GM19238 (cell line): ENCODE measurements at regions not wholly inside any gene's neighbourhood (a gene's known extent, or its start where the extent isn't known, plus 50 kb on each side); places are given as distances from the start of the nearest gene placed in this dataset.
"Not testable (repeated sequence)": the region's sequence is repeated elsewhere in the genome, so short reads cannot be mapped to it uniquely, and the experiment has no call there.

ENCODE experiments used
- DNase-seq: peaks from one replicate; pipeline ENCODE4 v3.0.0; 2011; ENCODE audit warnings: low spot score; ENCODE audit not compliant: insufficient read length

DNA sequence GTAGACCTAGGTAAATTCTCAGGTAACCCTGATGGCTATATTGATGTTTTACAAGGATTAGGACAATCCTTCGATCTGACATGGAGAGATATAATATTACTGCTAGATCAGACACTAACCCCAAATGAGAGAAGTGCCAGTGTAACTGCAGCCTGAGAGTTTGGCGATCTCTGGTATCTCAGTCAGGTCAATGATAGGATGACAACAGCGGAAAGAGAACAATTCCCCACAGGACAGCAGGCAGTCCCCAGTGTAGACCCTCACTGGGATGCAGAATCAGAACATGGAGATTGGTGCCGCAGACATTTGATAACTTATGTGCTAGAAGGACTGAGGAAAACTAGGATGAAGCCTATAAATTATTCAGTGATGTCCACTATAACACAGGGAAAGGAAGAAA is 228.4 kb upstream of the CWC22 start:
- DNase-seq, result not testable (repeated sequence)

DNA sequence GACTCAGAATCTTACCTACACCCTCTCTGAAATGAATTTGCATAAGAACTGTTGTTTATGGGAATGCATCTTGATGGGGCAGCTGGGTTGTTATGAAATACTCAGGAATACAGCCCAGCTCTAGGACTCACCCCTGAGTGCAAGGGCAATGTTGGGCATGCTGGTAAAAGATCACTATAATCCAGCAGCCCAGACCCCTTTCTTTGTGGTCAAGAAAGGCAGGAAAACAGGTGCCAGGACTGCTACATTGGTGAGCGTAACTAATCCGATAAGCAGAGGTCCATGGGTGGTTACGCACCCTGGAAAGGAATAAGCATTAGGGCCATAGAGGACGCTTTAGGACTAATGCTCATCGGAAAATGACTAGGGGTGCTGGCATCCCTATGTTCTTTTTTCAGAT is 227.9 kb upstream of the CWC22 start:
- not testable (repeated sequence) for DNase-seq

DNA sequence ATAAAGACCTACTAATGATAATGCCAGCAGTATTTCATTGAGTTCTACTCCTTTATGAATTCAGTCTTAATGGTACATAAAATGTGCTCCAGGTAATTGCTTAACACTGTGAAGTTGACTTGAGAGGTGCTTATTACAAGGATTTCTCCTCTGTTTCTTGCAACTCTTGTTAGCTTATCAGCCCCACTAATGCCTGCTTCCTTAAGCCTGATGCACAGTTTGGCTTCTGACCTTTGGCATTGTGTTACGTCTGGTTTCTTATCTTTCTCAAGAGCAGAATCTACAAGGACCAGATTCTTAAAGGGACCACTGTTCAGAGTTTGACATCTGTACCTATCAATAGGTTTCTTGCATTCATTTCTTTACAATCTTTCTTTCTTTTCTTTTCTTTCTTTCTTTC is 223.9 kb upstream of the CWC22 start:
- DNase-seq, result no peak

DNA sequence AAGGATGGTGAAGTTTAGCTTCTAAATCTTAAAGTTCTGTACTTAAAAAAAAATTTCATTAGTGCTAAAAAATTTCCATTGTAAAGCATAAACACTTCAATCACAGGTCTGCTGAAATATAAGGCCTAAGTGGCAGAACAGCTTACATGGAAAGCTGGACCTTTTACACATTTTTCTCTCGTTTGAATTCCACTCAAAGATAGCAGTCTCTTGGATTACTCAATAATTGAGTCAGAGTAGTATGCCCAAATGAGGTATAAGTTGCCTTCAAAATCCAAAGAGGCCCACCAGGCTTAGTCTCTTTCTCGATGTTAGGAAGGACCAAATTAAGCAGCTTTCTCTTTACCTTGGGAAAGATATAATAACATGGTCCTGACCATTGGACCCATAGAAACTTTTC is 220.4 kb upstream of the CWC22 start:
- no peak for DNase-seq

DNA sequence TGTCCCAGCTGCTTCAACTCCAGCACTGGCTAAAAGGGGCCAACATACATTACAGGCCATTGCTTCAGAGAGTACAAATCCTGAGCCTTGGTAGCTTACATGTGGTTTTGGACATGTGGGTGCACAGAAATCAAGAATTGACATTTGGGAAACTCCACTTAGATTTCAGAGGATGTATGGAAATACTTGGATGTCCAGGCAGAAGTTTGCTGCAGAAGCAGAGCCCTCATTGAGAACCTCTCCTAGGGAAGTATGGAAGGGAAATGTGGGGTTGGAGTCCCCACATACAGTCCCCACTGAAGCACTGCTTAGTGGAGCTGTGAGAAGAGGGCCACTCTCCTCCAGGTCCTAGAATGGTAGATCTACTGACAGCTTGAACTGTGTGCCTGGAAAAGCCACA is 218.0 kb upstream of the CWC22 start:
- DNase-seq, result no peak

DNA sequence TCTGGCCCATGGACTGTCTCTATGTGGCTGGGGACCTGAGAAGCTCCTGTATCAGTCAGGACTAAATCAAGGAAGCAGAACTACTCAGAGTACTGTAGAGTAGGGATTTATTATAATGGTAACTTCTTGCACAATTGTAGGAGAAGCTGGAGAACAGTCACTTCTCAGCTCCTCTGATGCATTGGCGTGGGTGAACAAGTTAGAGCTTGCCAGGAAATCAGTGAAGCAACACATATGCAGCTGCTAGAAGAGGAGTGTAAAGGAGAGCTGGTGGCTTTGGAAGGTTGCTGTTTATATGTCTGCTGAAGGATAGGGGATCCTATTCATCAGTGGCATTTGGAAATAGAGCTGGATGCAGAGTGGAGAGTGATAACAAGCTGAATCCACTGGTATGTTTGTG is 215.5 kb upstream of the CWC22 start:
- DNase-seq, result no peak

DNA sequence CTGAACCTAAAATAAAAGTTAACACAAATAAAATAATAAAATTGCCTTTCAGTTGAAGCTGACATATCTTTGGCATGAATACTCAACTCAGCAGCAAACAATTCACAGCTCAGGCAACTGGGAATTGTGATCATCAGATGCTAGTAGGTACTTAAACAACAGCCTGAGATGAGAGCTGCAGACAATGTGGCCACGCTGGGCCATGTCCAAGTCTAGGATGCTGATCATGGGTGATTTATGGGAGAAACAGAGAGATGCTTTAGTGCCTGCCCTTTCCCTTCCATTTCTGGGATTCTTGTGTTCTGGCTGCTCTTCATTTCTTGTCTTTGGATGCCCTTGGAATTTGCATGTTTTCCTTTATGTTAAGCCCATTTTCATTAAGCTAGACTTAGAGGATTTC is 212.4 kb upstream of the CWC22 start:
- no peak for DNase-seq

DNA sequence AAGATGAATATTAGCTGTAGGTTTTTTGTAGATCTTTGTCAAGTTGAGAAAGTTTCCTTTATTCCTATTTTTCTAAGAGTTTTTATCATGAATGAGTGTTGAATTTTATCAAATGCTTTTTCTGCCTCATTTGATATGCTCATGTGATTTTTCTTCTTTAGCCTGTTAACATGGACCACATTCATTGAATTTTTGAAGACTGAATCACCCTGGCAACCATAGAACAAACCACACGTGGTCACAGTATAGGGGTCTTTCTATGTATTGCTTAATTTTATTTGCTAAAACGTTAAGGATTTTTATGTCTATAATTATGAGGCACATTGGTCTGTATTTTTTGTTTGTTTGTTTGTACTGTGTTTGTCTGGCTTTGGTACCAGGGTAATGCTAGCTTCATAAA is 201.7 kb upstream of the CWC22 start:
- no peak for DNase-seq

DNA sequence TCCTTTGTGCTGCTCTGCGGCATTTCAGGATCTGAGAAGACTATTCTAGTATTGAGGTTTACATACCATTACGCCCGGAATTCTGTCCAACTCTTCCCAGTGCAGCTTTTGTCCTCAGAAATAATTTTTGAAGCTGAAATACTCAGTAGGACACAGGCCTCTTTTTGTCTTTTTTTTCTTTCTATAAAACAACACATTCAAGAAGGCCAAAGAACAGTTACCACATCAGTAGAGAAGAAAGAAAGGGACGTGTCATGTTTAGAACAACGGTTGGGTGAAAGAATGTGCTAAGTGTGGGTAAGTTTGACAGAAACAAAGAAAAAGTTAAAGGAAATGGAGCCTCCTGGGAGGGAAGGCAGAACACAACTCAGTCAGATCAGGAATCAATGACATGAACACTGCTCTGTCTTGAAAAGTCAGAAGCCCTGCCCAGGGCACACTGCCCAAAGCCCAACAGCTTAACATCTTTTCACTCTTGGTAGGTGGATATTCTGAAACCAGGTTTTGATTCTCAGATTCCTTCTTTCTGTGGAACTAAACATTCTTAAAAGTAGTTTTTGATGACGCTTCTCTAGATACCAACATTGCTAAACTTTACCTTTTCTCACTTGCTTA is 198.6 kb upstream of the CWC22 start:
- DNase-seq, result no peak

DNA sequence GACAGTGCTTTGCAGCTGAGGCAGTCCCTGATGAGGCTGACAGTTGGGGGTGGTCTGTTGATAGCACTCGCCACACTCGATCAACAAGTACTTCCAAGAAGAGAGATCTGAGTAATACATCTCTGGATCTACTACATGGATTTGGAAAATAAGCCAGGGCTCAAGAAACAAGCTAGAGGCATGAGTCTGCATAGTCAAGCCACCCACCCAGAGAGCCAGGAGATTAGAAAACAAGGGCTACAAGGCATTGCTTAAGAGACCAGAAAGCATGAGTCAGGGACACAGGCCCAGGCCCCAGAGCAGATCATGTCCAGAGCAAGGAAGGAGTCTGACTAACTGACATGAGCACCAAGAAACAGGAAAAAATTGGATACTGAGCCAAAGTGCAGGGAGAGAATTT is 196.9 kb upstream of the CWC22 start:
- DNase-seq, result no peak

DNA sequence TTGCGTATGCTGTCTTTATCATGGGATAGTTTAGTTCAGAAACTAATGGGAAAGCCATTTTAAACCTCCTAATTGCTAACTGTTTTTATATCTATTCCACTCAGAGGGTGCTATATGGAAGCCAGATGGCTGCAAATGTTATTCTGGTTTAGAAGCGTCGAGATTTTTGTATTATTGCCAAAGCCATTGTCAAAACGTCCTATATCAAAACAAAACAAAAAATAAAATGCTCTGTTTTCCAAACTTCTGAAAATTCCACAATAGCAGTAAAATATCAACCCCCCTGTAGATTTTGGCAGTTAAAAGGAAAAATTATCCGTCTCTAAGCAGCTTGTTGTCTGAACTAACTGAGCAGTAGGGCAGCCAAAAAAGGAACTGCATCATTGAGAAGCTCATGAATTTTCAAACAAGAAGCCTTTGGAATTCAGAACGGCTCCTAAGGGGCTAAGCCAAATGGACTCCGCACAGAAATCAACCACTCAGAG is 195.4 kb upstream of the CWC22 start:
- no peak for DNase-seq

DNA sequence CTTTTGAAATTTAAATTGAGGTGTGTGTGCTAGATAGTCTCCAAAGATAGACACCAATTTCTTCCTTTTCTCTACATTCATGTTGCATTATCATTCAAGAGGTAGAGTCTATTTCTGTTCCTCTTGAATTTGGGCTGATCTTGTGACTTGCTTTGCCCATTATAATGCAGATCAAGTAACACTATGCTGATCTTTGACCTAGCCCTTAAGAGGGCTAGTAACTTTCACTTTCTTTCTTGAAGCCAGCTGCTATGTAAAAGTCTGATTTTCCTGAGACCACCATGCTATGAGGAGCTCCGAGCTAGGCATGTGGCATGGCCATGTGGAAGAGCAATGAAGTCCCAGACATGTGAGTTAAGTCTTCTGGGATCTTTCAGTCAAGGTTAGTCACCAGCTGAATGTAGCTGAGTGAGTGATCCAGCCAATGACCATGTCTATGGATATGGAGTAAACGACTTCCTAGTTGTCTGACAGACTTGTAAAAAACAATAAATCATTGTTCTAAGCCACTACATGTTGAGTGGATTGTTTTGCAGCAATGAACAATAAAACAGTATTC is 189.4 kb upstream of the CWC22 start:
- DNase-seq, result no peak

DNA sequence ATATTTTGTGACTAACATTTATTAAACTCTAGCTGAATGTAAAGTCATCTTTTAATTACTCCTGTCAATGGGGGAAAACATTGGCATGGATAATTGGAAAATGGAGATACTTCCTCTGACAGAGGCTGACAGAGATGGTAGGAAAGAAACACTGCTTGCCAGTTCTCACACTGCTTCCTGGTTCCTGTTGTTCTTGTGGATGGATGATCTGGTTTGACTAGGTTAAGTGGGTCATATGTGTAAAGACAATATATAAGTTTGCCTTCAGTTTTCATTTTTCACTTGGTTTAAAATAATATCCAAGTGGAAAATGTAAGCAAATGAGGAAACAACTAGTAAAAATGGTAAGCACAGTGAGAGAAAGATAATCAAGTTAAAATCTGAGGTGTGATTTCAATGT is 188.8 kb upstream of the CWC22 start:
- no peak for DNase-seq

DNA sequence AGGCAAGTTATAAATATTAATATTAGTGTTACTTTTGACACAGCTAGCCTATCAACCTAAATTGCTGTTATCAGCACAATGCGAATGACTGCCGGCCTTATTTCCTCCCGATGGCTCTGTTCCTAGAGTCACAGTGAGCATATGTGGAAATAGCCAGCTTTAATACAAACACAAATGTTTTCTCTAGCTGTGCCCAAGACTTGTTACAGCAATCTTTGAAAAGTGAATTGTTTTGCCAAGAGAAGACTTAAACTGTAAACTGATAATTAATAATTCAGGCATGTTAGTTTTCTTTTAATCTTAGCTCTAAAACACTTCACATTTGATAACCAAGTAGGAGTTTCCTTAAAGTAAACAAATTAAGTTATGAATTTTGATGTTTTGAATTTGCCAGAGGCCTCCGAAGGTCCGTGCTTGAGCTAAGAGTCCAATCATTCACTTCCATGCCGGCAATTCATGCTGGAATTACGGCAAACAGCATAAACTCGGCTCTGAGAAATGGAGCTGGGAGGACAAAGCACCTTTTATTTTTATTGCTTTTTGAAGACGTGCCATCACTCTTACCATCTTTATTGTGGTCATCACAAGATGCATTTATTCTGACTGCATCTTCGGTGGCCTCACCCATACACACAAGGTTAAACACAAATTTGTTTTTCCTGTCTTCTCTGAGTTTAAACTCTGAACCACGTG is 184.5 kb upstream of the CWC22 start:
- no peak for DNase-seq

DNA sequence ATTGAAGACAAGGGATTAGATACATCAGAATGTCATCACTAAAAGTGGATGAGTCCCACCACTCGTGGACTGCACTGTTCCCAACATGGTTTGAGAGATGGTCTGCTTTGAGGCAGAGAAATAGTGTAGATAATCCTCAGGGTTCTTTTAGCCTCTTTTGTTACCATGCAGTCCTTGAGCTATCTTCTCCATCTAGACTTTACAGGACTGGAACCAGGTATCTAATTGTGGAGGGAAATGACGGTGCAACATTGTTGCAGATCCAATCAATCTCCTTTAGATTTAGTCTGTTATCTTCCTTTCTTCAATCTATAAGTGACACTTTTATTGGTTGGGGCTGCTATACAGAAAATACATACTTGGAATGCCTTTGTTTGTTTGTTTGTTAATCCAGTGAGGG is 183.8 kb upstream of the CWC22 start:
- no peak for DNase-seq

DNA sequence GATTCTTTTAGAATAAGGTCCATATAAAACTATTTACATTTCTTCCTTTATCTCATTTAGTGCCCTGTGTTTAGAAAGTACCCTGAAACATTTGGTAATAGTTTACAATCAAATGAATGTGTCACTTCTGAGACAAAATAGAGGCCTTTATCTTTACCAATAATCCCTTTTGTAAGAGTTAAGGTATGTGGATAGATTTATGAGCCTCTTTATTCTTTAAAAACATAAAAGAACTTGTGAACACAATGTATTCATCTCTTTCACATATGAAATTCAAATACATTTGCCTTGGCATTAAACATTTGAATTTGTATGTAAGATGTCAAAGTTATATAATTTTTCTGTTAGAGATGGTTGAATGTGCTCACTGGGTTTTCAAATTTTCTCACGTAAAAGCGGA is 180.5 kb upstream of the CWC22 start:
- no peak for DNase-seq

DNA sequence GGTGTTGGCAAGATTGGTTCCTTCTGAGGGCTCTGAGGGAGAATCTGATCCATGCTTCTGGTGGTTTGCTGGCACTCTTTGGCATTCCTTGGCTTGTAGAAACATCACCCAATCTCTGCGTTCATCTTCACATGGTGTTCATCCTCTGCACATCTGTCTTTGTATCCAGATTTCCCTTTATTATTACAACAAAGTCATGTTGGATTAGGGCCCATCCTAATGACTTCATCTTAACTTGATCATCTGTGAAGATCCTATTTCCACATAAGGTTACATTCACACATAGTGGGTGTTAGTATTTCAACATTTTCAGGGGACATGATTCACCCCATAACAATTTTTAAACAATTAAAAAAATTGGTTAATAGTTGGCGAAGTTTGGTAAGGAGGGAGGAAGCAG is 177.4 kb upstream of the CWC22 start:
- no peak for DNase-seq

DNA sequence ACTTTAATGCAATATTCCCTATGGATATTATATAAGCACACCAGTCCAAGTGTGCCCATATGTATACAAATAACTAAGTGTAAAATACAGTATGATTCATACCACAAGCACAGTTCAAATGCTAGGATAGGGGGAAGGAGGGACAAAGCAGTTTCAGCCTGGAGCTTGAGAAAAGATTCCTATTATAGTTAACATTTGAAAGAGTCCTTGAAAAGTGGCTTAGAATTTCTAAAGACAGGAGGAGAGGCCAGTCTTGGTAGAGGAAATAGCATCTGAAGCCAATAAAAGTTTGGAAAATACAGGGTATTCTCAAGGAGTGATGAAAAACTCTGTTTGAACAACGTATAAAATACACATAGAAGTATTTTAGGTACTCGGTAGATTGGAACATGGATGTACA is 173.4 kb upstream of the CWC22 start:
- DNase-seq, result no peak

DNA sequence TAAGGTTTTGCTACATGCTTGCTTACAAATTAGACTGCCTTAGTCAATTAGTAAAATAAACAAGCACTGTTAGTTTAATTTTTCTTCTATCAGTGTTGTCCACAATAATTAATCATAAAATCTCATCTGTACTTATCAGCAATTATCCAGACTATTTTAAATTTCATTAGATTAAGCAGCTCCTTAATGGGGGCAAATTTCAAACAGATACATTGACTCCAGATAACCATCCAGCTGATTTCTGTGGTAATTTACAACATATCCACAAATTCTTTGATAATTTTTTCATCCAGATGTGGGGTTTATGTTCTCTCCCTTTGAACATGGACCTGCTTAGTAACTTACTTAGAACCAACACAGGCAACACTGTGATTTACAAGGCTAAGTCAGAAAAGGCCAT is 170.4 kb upstream of the CWC22 start:
- no peak for DNase-seq

DNA sequence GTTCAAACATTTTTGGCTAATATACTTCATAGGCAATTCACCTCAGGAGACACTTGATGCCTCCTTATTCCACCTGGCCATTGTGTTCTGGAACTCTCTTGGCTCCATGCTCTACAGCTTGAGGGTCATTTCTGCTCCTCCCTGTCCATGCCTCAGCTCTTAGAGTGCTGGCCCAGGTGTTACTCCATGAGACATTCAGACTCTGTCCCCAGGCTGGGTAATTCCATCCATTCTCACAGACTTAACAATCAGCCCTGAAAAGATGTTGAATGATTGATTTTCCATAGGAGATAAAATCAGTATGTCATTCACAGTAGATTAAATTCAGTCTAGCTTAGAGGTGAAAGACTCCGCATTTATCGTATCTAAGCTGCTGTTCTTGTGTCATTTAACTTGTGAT is 168.6 kb upstream of the CWC22 start:
- no peak for DNase-seq

DNA sequence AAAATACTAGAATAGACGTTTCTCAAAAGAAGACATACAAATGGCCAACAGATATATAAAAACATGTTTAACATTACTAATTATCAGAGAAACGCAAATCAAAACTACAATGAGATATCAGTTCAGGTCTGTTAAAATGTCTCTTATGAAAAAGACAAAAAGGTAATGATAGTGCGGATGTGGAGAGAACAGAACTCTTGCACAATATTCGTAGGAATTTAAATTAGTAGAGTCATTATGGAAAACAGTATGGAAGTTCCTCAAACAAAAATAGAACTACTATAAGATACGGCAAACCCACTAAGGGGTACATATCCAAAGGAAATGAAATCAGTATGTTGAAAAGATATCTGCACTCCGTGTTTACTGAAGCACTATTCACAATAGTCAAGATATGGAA is 167.5 kb upstream of the CWC22 start:
- no peak for DNase-seq

DNA sequence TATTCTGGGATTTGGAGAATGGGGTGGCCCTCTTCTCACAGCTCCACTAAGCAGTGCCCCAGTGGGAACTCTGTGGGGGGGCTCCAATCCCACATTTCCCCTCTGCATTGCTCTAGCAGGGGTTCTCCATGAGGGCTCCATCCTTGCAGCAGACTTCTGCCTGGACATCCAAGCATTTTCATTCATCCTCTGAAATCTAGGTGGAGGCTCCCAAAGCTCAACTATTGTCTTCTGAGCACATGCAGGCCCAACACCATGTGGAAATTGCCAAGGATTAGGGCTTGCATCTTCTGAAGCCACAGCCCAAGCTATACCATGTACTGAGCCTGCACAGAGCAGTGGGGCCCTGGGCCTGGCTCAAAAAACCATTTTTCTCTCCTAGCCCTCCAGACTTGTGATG is 162.4 kb upstream of the CWC22 start:
- DNase-seq, result no peak

DNA sequence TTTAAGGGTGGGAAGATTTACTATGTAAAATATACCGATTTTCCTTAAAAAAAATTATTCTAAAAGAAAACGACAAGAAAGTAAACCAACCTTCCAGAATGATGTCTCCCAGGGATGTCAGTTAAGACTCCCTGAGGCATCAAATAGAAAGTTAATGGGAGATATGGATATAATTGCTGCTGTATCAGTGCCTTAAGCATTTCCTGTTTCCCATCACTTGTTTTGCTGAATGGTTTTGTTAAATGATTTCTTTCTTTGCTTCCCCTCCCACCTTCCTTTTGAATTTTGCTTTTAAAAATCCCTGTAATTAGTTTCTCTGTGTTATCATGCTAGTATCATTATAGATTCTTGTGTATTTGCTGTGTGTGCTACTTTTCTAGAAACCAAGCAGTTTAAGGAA is 154.3 kb upstream of the CWC22 start:
- no peak for DNase-seq
